GM19452 (cell line): ENCODE measurements at regions not wholly inside any gene's neighbourhood (a gene's known extent, or its start where the extent isn't known, plus 50 kb on each side); places are given as distances from the start of the nearest gene placed in this dataset.
A peak's percentile ranks its signal among the peaks of the same experiment; 100 is the strongest.

Experiments used
- ATAC-seq: cut with Tn5 transposase; IDR thresholded peaks from one replicate; pipeline ENCODE4 v1.9.1; 2021; ENCODE audit not compliant: unreplicated experiment

GRCh38 chr6:26305641-26305969 lies 59.4 kb upstream of the BTN3A2 start:
- ATAC-seq: no peak

DNA sequence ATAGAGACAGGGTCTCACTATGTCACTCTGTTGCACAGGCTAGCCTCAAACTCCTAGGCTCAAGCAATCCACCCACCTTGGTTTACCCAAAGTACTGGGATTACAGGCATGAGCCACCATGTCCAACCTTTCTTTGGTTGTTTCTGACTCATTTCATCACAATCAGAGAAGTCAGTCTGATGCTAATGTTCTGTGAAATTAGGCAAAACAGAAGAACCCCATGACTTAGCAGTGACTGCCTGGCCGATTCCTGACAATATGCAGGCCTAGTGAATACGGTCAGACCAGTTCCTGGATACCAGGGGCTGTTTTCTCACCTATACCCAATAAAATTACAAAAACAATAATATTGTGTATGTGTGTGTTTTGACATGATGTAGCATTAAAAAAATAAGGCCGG lies 58.8 kb upstream of the BTN3A2 start:
- no peak for ATAC-seq

DNA sequence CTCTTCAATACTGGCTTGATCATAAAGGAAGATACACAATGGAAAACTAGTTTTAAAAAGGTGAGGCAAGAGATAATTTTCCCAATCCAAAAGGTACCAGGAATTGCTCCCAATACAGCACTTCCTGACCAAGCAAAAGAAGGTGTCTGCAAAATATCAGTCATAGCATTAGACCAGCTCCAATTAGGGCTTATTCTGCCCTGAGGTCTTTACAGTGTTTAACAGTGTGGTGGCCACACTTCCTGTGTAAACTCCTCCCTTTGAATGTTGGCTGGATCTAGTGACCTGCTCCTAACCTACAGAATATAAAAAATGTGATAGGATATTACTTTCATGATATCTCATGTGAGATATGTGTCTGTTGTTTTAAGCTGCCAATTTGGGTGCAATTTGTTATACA lies 57.1 kb upstream of the BTN3A2 start:
- no peak for ATAC-seq

- ATAC-seq: peak; percentile 48
Measured at GRCh38 chr6:26309731-26310142, 55.3 kb upstream of the BTN3A2 start.

DNA sequence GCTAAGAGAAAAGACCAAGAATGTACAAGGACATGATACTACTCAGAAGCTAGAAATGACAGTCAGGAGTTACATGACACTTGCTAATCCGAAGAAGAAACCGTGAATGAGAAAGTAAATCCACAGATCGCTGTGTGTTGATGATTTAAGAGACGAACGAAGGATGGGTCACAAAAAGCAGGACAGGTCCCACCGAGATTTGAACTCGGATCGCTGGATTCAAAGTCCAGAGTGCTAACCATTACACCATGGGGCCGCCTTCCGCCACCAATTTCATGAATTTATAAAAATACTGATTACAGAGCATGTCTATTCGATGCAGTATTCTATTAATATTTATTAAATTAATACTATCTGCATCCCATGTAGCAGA lies 54.0 kb upstream of the BTN3A2 start:
- ATAC-seq: no peak

GRCh38 chr6:26311385-26312095 lies 53.5 kb upstream of the BTN3A2 start:
- ATAC-seq: no peak

DNA sequence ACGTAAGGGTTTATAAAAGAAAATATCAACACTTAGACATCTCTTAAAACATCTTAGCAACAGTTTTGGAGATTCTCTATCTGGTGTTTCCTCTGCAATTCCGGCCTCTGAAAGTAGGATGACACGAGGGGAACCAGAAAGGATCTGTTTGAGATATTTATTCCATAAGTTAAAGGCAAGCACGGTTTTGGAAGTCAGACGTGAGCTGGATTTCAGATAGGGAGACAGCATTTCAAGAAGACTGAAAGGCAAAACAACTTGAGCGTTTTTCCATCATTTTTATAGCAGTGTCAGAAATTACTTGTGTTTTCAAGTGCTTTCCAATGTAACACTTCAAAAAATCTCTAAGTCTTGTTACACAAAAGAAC lies 52.9 kb upstream of the BTN3A2 start:
- no peak for ATAC-seq

- ATAC-seq: peak; percentile 29
Measured at GRCh38 chr6:26312501-26313397, 52.2 kb upstream of the BTN3A2 start.
